GM12873 (cell line): ENCODE measurements at regions not wholly inside any gene's neighbourhood (a gene's known extent, or its start where the extent isn't known, plus 50 kb on each side); places are given as distances from the start of the nearest gene placed in this dataset.

Source experiments
- TF ChIP-seq, protein P1 (sequence below): IDR thresholded peaks from 2 replicates; pipeline ENCODE4 v1.5.1; 2012; ENCODE audit warnings: low read depth, mild to moderate bottlenecking, moderate library complexity, low read length, control low read depth; ENCODE audit not compliant: insufficient read depth; ENCODE audit errors: missing control alignments

DNA sequence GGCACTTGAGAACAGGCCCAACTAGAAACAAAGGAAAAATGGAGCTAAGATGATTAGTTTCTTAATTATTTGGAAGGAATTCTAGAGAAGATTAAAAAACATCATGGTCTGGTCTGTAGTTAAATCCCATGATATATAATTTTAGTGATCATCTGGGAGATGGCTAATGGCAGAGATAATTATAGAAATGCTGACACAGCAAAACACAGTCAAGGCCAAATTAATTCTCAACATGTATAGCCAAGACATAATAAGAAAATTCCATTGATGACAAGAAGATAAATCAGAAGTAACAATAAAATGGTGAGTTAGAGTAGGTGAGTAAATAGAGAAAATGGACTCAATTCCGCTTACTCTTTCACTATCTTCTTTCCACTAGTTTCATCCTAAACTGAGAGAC, 59.2 kb upstream of the ITGA4 start:
- TF ChIP-seq, protein P1, sequence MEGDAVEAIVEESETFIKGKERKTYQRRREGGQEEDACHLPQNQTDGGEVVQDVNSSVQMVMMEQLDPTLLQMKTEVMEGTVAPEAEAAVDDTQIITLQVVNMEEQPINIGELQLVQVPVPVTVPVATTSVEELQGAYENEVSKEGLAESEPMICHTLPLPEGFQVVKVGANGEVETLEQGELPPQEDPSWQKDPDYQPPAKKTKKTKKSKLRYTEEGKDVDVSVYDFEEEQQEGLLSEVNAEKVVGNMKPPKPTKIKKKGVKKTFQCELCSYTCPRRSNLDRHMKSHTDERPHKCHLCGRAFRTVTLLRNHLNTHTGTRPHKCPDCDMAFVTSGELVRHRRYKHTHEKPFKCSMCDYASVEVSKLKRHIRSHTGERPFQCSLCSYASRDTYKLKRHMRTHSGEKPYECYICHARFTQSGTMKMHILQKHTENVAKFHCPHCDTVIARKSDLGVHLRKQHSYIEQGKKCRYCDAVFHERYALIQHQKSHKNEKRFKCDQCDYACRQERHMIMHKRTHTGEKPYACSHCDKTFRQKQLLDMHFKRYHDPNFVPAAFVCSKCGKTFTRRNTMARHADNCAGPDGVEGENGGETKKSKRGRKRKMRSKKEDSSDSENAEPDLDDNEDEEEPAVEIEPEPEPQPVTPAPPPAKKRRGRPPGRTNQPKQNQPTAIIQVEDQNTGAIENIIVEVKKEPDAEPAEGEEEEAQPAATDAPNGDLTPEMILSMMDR: no peak

DNA sequence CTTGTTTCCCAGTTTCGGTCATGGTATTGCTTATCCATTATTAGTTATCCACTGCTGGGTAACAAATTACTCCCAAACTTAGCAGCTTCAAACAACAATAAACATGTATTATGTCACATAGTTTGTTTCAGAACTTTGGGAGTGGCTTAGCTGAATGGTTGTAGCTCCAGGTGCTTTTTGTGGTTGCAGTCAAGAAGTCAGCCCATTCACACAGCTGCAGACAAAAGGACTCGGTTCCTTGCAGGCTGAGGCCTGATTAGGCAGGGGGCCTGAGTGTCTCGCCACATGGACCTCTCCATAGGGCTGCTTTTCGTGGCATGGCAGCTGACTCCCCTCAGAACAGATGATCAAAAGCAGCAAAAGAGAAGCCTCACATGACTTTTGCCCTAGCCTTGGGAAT, 58.2 kb upstream of the ITGA4 start:
- TF ChIP-seq, protein P1: no peak

DNA sequence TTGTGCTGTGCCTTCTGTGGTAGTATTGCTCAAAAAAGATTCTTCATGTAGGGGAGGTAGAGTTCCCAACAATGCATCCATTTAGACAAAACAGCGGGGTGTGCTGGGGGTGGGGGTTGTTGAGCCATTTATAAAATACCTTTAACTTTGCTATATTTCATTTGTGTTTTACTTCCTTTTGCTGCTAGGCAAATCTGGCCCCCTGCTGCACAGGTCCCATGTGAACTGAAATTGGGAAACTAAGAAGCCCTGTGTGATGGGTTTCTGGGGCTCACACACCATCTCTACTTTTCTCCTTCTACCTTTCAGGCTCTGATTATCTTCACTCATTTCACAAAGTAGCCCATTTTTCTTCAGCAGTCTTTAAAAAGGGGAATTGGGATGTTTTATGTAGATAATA, 52.7 kb upstream of the ITGA4 start:
- TF ChIP-seq, protein P1: no peak

DNA sequence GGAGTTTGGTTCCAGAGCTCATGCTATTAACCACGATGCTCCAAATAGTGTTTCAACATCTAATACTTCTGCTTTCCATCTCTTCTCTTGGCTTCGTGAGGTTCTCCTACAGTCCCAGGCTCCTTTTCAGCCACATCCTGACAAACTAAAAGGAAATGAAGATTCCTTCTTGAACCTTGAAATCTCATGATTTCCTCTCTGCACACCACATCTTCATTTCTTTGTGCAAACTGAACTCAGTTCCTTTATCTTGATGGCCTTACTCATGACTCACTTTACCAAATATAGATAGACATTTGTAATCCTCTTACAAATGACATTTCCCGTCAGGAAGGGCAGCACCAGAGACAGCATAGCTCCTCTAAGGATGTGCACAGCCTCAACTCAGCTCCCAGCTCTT, 50.0 kb upstream of the ITGA4 start:
- TF ChIP-seq, protein P1: no peak
